HEK293 (cell line): ENCODE measurements at regions not wholly inside any gene's neighbourhood (a gene's known extent, or its start where the extent isn't known, plus 50 kb on each side); places are given as distances from the start of the nearest gene placed in this dataset.

Experiments used
- CTCF ChIA-PET: fragments of 350-600 bp; formaldehyde crosslinking; extraction: SDS; loops from one replicate; lab custom pipeline; 2021; ENCODE audit warnings: antibody characterized with exemption; lab: Yijun Ruan, JAX
- POLR2A ChIA-PET: fragments of 300-600 bp; formaldehyde crosslinking; extraction: SDS; loops from one replicate; lab custom pipeline; 2020; ENCODE audit warnings: antibody characterized with exemption, inconsistent platforms; lab: Yijun Ruan, JAX
- H3K27ac ChIP-seq: fragments of 200-500 bp; sonication (Bioruptor generic); 2 replicates; pipeline ENCODE4 v1.5.1; 2014; ENCODE audit warnings: low read depth, low read length, control low read depth, inconsistent platforms; ENCODE audit errors: extremely low read depth
- H3K36me3 ChIP-seq, 2 experiments: fragments of 200-500 bp in 1 of 2; sonication (Bioruptor generic) in 1 of 2; 1 replicate in 1 of 2; 2 replicates in 1 of 2; pipeline ENCODE4 v1.5.1; 2014 to 2017; ENCODE audit warnings: inconsistent platforms in 2 of 2, low read length in 2 of 2; ENCODE audit not compliant: control insufficient read depth in 2 of 2, insufficient read depth in 1 of 2
- H3K4me1 ChIP-seq: fragments of 200-500 bp; sonication (Bioruptor generic); 2 replicates; pipeline ENCODE4 v1.5.1; 2014; ENCODE audit warnings: mild to moderate bottlenecking, low read length, inconsistent platforms; ENCODE audit not compliant: control insufficient read depth, insufficient read depth
- H3K4me3 ChIP-seq: 2 replicates; pipeline ENCODE4 v1.5.1; 2011; ENCODE audit warnings: low read depth, mild to moderate bottlenecking, control low read depth, low read length, moderate library complexity
- H3K9me3 ChIP-seq: fragments of 200-500 bp; sonication (Bioruptor generic); 2 replicates; pipeline ENCODE4 v1.5.1; 2014; ENCODE audit warnings: low read depth, low read length, inconsistent platforms; ENCODE audit not compliant: control insufficient read depth, insufficient read depth
- ELK4 ChIP-seq: IDR thresholded peaks from 2 replicates; pipeline ENCODE4 v1.6.1; 2011; ENCODE audit warnings: mild to moderate bottlenecking, low read depth, low read length, borderline replicate concordance
- GLIS2 ChIP-seq: fragments of 450-650 bp; formaldehyde crosslinking; IDR thresholded peaks from 2 replicates; pipeline ENCODE4 v1.5.1; 2016; ENCODE audit warnings: missing biosample characterization, missing genetic modification characterization
- HIC1 ChIP-seq: fragments of 450-650 bp; formaldehyde crosslinking; IDR thresholded peaks from 2 replicates; pipeline ENCODE4 v1.5.1; 2016; ENCODE audit warnings: missing biosample characterization, missing genetic modification characterization
- MEIS1 ChIP-seq: sonication (generic); formaldehyde crosslinking; IDR thresholded peaks from 2 replicates; pipeline ENCODE4 v1.8.1; 2022; ENCODE audit warnings: missing genetic modification reagents, mild to moderate bottlenecking, borderline replicate concordance
- MYNN ChIP-seq: fragments of 450-650 bp; formaldehyde crosslinking; IDR thresholded peaks from 2 replicates; pipeline ENCODE4 v1.5.1; 2016; ENCODE audit warnings: missing biosample characterization, missing genetic modification characterization, borderline replicate concordance
- MZF1 ChIP-seq: fragments of 450-650 bp; formaldehyde crosslinking; IDR thresholded peaks from 2 replicates; pipeline ENCODE4 v1.5.1; 2017; ENCODE audit warnings: missing biosample characterization, missing genetic modification characterization, borderline replicate concordance
- SCRT1 ChIP-seq: fragments of 450-650 bp; formaldehyde crosslinking; IDR thresholded peaks from 2 replicates; pipeline ENCODE4 v1.5.1; 2016; ENCODE audit warnings: missing biosample characterization, missing genetic modification characterization, borderline replicate concordance
- WT1 ChIP-seq: fragments of 450-650 bp; formaldehyde crosslinking; IDR thresholded peaks from 2 replicates; pipeline ENCODE4 v1.5.1; 2016; ENCODE audit warnings: missing biosample characterization, missing genetic modification characterization
- ZBTB20 ChIP-seq: fragments of 450-650 bp; formaldehyde crosslinking; IDR thresholded peaks from 2 replicates; pipeline ENCODE4 v1.5.1; 2016; ENCODE audit warnings: missing biosample characterization, missing genetic modification characterization
- ZBTB21 ChIP-seq: fragments of 450-650 bp; formaldehyde crosslinking; IDR thresholded peaks from 2 replicates; pipeline ENCODE4 v1.5.1; 2017; ENCODE audit warnings: missing biosample characterization, missing genetic modification characterization
- ZBTB49 ChIP-seq: fragments of 450-650 bp; formaldehyde crosslinking; IDR thresholded peaks from 2 replicates; pipeline ENCODE4 v1.5.1; 2016; ENCODE audit warnings: missing biosample characterization, missing genetic modification characterization, low read depth
- ZNF157 ChIP-seq: fragments of 450-650 bp; formaldehyde crosslinking; IDR thresholded peaks from 2 replicates; pipeline ENCODE4 v1.5.1; 2016; ENCODE audit warnings: missing biosample characterization, missing genetic modification characterization
- ZNF175 ChIP-seq: fragments of 450-650 bp; formaldehyde crosslinking; IDR thresholded peaks from 2 replicates; pipeline ENCODE4 v1.5.1; 2016; ENCODE audit warnings: missing biosample characterization, missing genetic modification characterization
- ZNF202 ChIP-seq: fragments of 450-650 bp; formaldehyde crosslinking; IDR thresholded peaks from 2 replicates; pipeline ENCODE4 v1.5.1; 2016; ENCODE audit warnings: missing biosample characterization, missing genetic modification characterization, borderline replicate concordance
- ZNF274 ChIP-seq, 2 experiments: fragments of 200-500 bp in 1 of 2; fragments of 450-650 bp in 1 of 2; sonication (Bioruptor generic) in 1 of 2; formaldehyde crosslinking in 1 of 2; IDR thresholded peaks; 2 replicates each; pipeline versions ENCODE4 v1.5.1 to v1.6.1; 2014 to 2016; ENCODE audit warnings: borderline replicate concordance in 1 of 2, inconsistent platforms in 1 of 2, low read length in 1 of 2, missing biosample characterization in 1 of 2, missing genetic modification characterization in 1 of 2
- ZNF311 ChIP-seq: fragments of 450-650 bp; formaldehyde crosslinking; IDR thresholded peaks from 2 replicates; pipeline ENCODE4 v1.5.1; 2017; ENCODE audit warnings: missing biosample characterization, missing genetic modification characterization, borderline replicate concordance
- ZNF394 ChIP-seq: fragments of 450-650 bp; formaldehyde crosslinking; IDR thresholded peaks from 2 replicates; pipeline ENCODE4 v1.5.1; 2016; ENCODE audit warnings: missing biosample characterization, missing genetic modification characterization, mild to moderate bottlenecking, moderate library complexity, borderline replicate concordance
- ZNF585B ChIP-seq: fragments of 450-650 bp; formaldehyde crosslinking; IDR thresholded peaks from 2 replicates; pipeline ENCODE4 v1.5.1; 2016; ENCODE audit warnings: missing biosample characterization, missing genetic modification characterization
- ZNF629 ChIP-seq: fragments of 450-650 bp; formaldehyde crosslinking; IDR thresholded peaks from 2 replicates; pipeline ENCODE4 v1.5.1; 2017; ENCODE audit warnings: missing biosample characterization, missing genetic modification characterization
- ZNF777 ChIP-seq: fragments of 450-650 bp; formaldehyde crosslinking; IDR thresholded peaks from 2 replicates; pipeline ENCODE4 v1.5.1; 2017; ENCODE audit warnings: missing biosample characterization, missing genetic modification characterization, borderline replicate concordance
- ZNF792 ChIP-seq: fragments of 450-650 bp; formaldehyde crosslinking; IDR thresholded peaks from 2 replicates; pipeline ENCODE4 v1.5.1; 2016; ENCODE audit warnings: missing biosample characterization, missing genetic modification characterization
- ZSCAN30 ChIP-seq: fragments of 450-650 bp; IDR thresholded peaks from 2 replicates; pipeline ENCODE4 v1.5.1; 2018; ENCODE audit warnings: missing biosample characterization, mild to moderate bottlenecking, missing genetic modification characterization, moderate library complexity
- TF ChIP-seq, protein P1 (sequence below): fragments of 450-650 bp; formaldehyde crosslinking; IDR thresholded peaks from 2 replicates; pipeline ENCODE4 v1.5.1; 2017; ENCODE audit warnings: missing biosample characterization, missing genetic modification characterization
- TF ChIP-seq, protein P2 (sequence below): fragments of 450-650 bp; formaldehyde crosslinking; IDR thresholded peaks from 2 replicates; pipeline ENCODE4 v1.5.1; 2016; ENCODE audit warnings: missing biosample characterization, missing genetic modification characterization

- Histone ChIP-seq H3K4me1 (no peaks in the 10 kb centered on the region), H3K4me3 (no peak overlapping the region), H3K9me3 (no peaks in the 10 kb centered on the region), H3K36me3 (no peaks in the 10 kb centered on the region), H3K27ac (no peak overlapping the region)
- ChIA-PET CTCF (no interaction called here), POLR2A (no interaction called here)
- TF ChIP-seq ZBTB49 (tag by site-specific recombination) (no peak), ZNF175 (tag by site-specific recombination) (no peak), ZNF157 (tag by site-specific recombination) (no peak), ZNF777 (tag by site-specific recombination) (no peak), MZF1 (tag by site-specific recombination) (no peak), ZBTB20 (tag by site-specific recombination) (no peak), WT1 (tag by site-specific recombination) (no peak), ZNF311 (tag by site-specific recombination) (no peak), ZNF202 (tag by site-specific recombination) (no peak), ZNF585B (tag by site-specific recombination) (no peak), MEIS1 (CRISPR knock-in tag) (no peak), ELK4 (no peak)
- TF ChIP-seq, protein P1, sequence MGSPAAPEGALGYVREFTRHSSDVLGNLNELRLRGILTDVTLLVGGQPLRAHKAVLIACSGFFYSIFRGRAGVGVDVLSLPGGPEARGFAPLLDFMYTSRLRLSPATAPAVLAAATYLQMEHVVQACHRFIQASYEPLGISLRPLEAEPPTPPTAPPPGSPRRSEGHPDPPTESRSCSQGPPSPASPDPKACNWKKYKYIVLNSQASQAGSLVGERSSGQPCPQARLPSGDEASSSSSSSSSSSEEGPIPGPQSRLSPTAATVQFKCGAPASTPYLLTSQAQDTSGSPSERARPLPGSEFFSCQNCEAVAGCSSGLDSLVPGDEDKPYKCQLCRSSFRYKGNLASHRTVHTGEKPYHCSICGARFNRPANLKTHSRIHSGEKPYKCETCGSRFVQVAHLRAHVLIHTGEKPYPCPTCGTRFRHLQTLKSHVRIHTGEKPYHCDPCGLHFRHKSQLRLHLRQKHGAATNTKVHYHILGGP (tag by site-specific recombination): no peak
- TF ChIP-seq, protein P2, sequence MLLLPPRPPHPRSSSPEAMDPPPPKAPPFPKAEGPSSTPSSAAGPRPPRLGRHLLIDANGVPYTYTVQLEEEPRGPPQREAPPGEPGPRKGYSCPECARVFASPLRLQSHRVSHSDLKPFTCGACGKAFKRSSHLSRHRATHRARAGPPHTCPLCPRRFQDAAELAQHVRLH (tag by site-specific recombination): no peak
Observed at GRCh38 chr3:3923619-3924018, 124.4 kb downstream of the LRRN1 start.

GRCh38 chr3:3927198-3927597, 128.0 kb downstream of the LRRN1 start:
- Histone ChIP-seq H3K27ac (no peak overlapping the region), H3K4me3 (no peak overlapping the region), H3K36me3 (no peaks in the 10 kb centered on the region), H3K9me3 (no peaks in the 10 kb centered on the region), H3K4me1 (no peaks in the 10 kb centered on the region)
- ChIA-PET POLR2A (no interaction called here), CTCF (no interaction called here)
- TF ChIP-seq ZSCAN30 (no peak), GLIS2 (tag by site-specific recombination) (no peak), ZNF394 (tag by site-specific recombination) (no peak), ZNF274 (IDR thresholded peaks at IDR 0.05; ENCODE audit: low read length) (no peak), ZNF274 (tag by site-specific recombination; IDR thresholded peaks at IDR 0.05; ENCODE audit: borderline replicate concordance) (no peak), SCRT1 (tag by site-specific recombination) (no peak), MYNN (no peak), ZNF629 (tag by site-specific recombination) (no peak), HIC1 (no peak), ZNF585B (tag by site-specific recombination) (no peak), ZNF792 (tag by site-specific recombination) (no peak), ZBTB21 (tag by site-specific recombination) (no peak), WT1 (tag by site-specific recombination) (no peak)
